Trophoblast cell (in vitro differentiated cells and primary cell): ENCODE measurements at regions not wholly inside any gene's neighbourhood (a gene's known extent, or its start where the extent isn't known, plus 50 kb on each side); places are given as distances from the start of the nearest gene placed in this dataset.
"Not testable (repeated sequence)": the region's sequence is repeated elsewhere in the genome, so short reads cannot be mapped to it uniquely, and the experiment has no call there.

ENCODE experiments used
- DNase-seq, 2 donors: peaks; one replicate each; pipeline ENCODE4 v3.0.0-alpha.2; 2016
- H2AFZ ChIP-seq: 2 replicates; pipeline ENCODE4 v1.6.1; 2013; ENCODE audit warnings: low read length, moderate library complexity, mild to moderate bottlenecking; ENCODE audit not compliant: insufficient read depth, poor library complexity
- H2AK5ac ChIP-seq: 2 replicates; pipeline ENCODE4 v1.6.1; 2013; ENCODE audit warnings: mild to moderate bottlenecking, low read length
- H2BK120ac ChIP-seq: 2 replicates; pipeline ENCODE4 v1.6.1; 2013; ENCODE audit warnings: low read length, mild to moderate bottlenecking, moderate library complexity; ENCODE audit not compliant: insufficient read depth, poor library complexity
- H2BK12ac ChIP-seq: 2 replicates; pipeline ENCODE4 v1.6.1; 2013; ENCODE audit warnings: mild to moderate bottlenecking, low read length, moderate library complexity
- H2BK5ac ChIP-seq: 2 replicates; pipeline ENCODE4 v1.6.1; 2013; ENCODE audit warnings: low read length, low read depth, moderate library complexity, mild to moderate bottlenecking; ENCODE audit not compliant: poor library complexity
- H3K14ac ChIP-seq: 2 replicates; pipeline ENCODE4 v1.6.1; 2013; ENCODE audit warnings: mild to moderate bottlenecking, low read length
- H3K18ac ChIP-seq: 2 replicates; pipeline ENCODE4 v1.6.1; 2013; ENCODE audit warnings: mild to moderate bottlenecking, low read length
- H3K23ac ChIP-seq: 2 replicates; pipeline ENCODE4 v1.6.1; 2013; ENCODE audit warnings: low read length
- H3K27ac ChIP-seq: 2 replicates; pipeline ENCODE4 v1.5.1; 2013; ENCODE audit warnings: low read depth, mild to moderate bottlenecking, inconsistent platforms, low read length, moderate library complexity
- H3K27me3 ChIP-seq: 2 replicates; pipeline ENCODE4 v1.6.1; 2013; ENCODE audit warnings: inconsistent platforms, mild to moderate bottlenecking, low read length, moderate library complexity; ENCODE audit not compliant: insufficient read depth
- H3K36me3 ChIP-seq, 2 experiments: 1 replicate in 1 of 2; 2 replicates in 1 of 2; pipeline ENCODE4 v1.6.1; 2013; ENCODE audit warnings: low read length in 2 of 2, mild to moderate bottlenecking in 2 of 2, moderate library complexity in 1 of 2; ENCODE audit not compliant: insufficient read depth in 2 of 2, control insufficient read depth in 1 of 2
- H3K4ac ChIP-seq: 2 replicates; pipeline ENCODE4 v1.6.1; 2013; ENCODE audit warnings: low read depth, mild to moderate bottlenecking, low read length, moderate library complexity
- H3K4me1 ChIP-seq, 2 experiments: 1 replicate in 1 of 2; 2 replicates in 1 of 2; pipeline ENCODE4 v1.6.1; 2013; ENCODE audit warnings: low read length in 2 of 2, mild to moderate bottlenecking in 2 of 2, moderate library complexity in 1 of 2; ENCODE audit not compliant: insufficient read depth in 2 of 2, control insufficient read depth in 1 of 2
- H3K4me2 ChIP-seq: 2 replicates; pipeline ENCODE4 v1.6.1; 2013; ENCODE audit warnings: inconsistent platforms, mild to moderate bottlenecking, low read length, moderate library complexity
- H3K4me3 ChIP-seq: 2 replicates; pipeline ENCODE4 v1.5.1; 2013; ENCODE audit warnings: mild to moderate bottlenecking, low read depth, low read length, inconsistent platforms
- H3K79me1 ChIP-seq: one replicate; pipeline ENCODE4 v1.6.1; 2013; ENCODE audit warnings: low read length
- H3K79me2 ChIP-seq: 2 replicates; pipeline ENCODE4 v1.6.1; 2013; ENCODE audit warnings: low read length, mild to moderate bottlenecking; ENCODE audit not compliant: control insufficient read depth, insufficient read depth, poor library complexity
- H3K9ac ChIP-seq: 2 replicates; pipeline ENCODE4 v1.6.1; 2013; ENCODE audit warnings: mild to moderate bottlenecking, low read length
- H3K9me3 ChIP-seq: 2 replicates; pipeline ENCODE4 v1.6.1; 2013; ENCODE audit warnings: low read depth, mild to moderate bottlenecking, control low read depth, inconsistent platforms, low read length; ENCODE audit not compliant: insufficient read depth
- H4K12ac ChIP-seq: 2 replicates; pipeline ENCODE4 v1.6.1; 2013; ENCODE audit warnings: low read depth, mild to moderate bottlenecking, low read length, moderate library complexity
- H4K8ac ChIP-seq: 2 replicates; pipeline ENCODE4 v1.6.1; 2013; ENCODE audit warnings: low read depth, mild to moderate bottlenecking, low read length, moderate library complexity
- H4K91ac ChIP-seq: one replicate; pipeline ENCODE4 v1.6.1; 2013; ENCODE audit warnings: low read depth, mild to moderate bottlenecking, low read length, moderate library complexity
- WGBS: extraction: QIAGEN DNeasy Blood & Tissue Kit; methylation state at CpG from one replicate; pipeline ENCODE4 v1.1.7; 2013; ENCODE audit warnings: missing lambda C conversion rate; ENCODE audit not compliant: insufficient read length, insufficient coverage; ENCODE audit errors: extremely low coverage; 5-methylcytosine and 5-hydroxymethylcytosine counted together

GRCh38 chr13:60837806-60838205, 440.8 kb downstream of the TDRD3 start:
- no peaks in the 10 kb centered on the region for H3K27me3 ChIP-seq

GRCh38 chr13:60836821-60837220, 439.8 kb downstream of the TDRD3 start:
- H2AK5ac ChIP-seq = no peak overlapping the region
- H2AFZ ChIP-seq = no peak overlapping the region
- H2BK120ac ChIP-seq = no peak overlapping the region
- no peak overlapping the region for H3K14ac ChIP-seq
- no peak for DNase-seq
- no peak overlapping the region for H3K4ac ChIP-seq
- H4K8ac ChIP-seq = no peak overlapping the region
- H3K9me3 ChIP-seq = peaks cover 4% of the 10 kb centered on the region
- no peak overlapping the region for H2BK12ac ChIP-seq
- H3K23ac ChIP-seq = no peak overlapping the region
- H2BK5ac ChIP-seq = no peak overlapping the region
- no peaks in the 10 kb centered on the region for H3K79me2 ChIP-seq
- no peak overlapping the region for H4K12ac ChIP-seq
- no peak overlapping the region for H3K27ac ChIP-seq
- H3K27me3 ChIP-seq = no peaks in the 10 kb centered on the region
- no peak overlapping the region for H3K4me3 ChIP-seq
- no CpG with 5 or more reads among the region's 4 CpGs for WGBS
- no peaks in the 10 kb centered on the region for H3K79me1 ChIP-seq
- H3K36me3 ChIP-seq = no peaks in the 10 kb centered on the region
- no peak overlapping the region for H3K9ac ChIP-seq
- no peak overlapping the region for H4K91ac ChIP-seq
- H3K4me2 ChIP-seq = no peak overlapping the region
- no peaks in the 10 kb centered on the region for H3K4me1 ChIP-seq
- no peak overlapping the region for H3K18ac ChIP-seq

More at GRCh38 chr13:60837806-60838205, 440.8 kb downstream of the TDRD3 start:
- Histone ChIP-seq H3K4ac (no peak overlapping the region), H3K79me1 (no peaks in the 10 kb centered on the region), H3K27ac (no peak overlapping the region), H2BK120ac (no peak overlapping the region), H2AFZ (no peak overlapping the region), H3K4me3 (no peak overlapping the region), H4K12ac (no peak overlapping the region), H4K91ac (no peak overlapping the region), H3K18ac (no peak overlapping the region), H3K36me3 (no peaks in the 10 kb centered on the region), H2AK5ac (no peak overlapping the region), H3K79me2 (no peaks in the 10 kb centered on the region), H3K4me2 (no peak overlapping the region), H3K14ac (no peak overlapping the region), H3K4me1 (no peaks in the 10 kb centered on the region), H4K8ac (no peak overlapping the region), H2BK5ac (no peak overlapping the region), H3K9ac (no peak overlapping the region), H2BK12ac (no peak overlapping the region), H3K9me3 (peaks cover 2% of the 10 kb centered on the region), H3K23ac (no peak overlapping the region)
- no peak for DNase-seq
- WGBS = no CpG with 5 or more reads among the region's 1 CpG

- no peak overlapping the region for H3K9ac ChIP-seq
- no peak overlapping the region for H3K27ac ChIP-seq
- no peaks in the 10 kb centered on the region for H3K36me3 ChIP-seq
- H4K91ac ChIP-seq = no peak overlapping the region
- no peaks in the 10 kb centered on the region for H3K79me1 ChIP-seq
- H4K12ac ChIP-seq = no peak overlapping the region
- H3K4ac ChIP-seq = no peak overlapping the region
- H3K18ac ChIP-seq = no peak overlapping the region
- WGBS = no CpG with 5 or more reads among the region's 1 CpG
- H2AK5ac ChIP-seq = no peak overlapping the region
- no peak overlapping the region for H3K4me3 ChIP-seq
- H3K27me3 ChIP-seq = no peaks in the 10 kb centered on the region
- H3K9me3 ChIP-seq = no peaks in the 10 kb centered on the region
- no peak overlapping the region for H2BK5ac ChIP-seq
- H3K4me1 ChIP-seq = no peaks in the 10 kb centered on the region
- H4K8ac ChIP-seq = no peak overlapping the region
- no peak overlapping the region for H3K14ac ChIP-seq
- H2BK120ac ChIP-seq = no peak overlapping the region
- H3K4me2 ChIP-seq = no peak overlapping the region
- DNase-seq = no peak
- no peak overlapping the region for H2AFZ ChIP-seq
- no peak overlapping the region for H3K23ac ChIP-seq
- H3K79me2 ChIP-seq = no peaks in the 10 kb centered on the region
- no peak overlapping the region for H2BK12ac ChIP-seq
These were observed 414.6 kb downstream of the TDRD3 start for GRCh38 chr13:60811581-60811980.

DNA sequence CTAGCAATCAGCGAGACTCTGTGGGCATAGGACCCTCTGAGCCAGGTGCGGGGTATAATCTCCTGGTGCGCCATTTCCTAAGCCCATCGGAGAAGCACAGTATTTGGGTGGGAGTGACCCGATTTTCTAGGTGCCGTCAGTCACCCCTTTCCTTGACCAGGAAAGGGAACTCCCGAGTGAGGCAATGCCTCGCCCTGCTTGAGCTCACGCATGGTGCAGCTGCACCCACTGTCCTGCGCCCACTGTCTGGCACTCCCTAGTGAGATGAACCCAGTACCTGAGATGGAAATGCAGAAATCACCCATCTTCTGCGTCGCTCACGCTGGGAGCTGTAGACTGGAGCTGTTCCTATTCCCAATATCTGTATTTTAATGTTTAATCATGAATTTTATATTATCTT, 408.6 kb downstream of the TDRD3 start:
- H3K23ac ChIP-seq, H2BK12ac ChIP-seq, H3K4me2 ChIP-seq, H3K36me3 ChIP-seq, H3K9ac ChIP-seq, H4K12ac ChIP-seq, H3K27me3 ChIP-seq, H3K27ac ChIP-seq, H2BK5ac ChIP-seq, H2AFZ ChIP-seq, H3K4me3 ChIP-seq, DNase-seq, H2BK120ac ChIP-seq, H3K18ac ChIP-seq, H3K14ac ChIP-seq, H3K4ac ChIP-seq, H3K4me1 ChIP-seq, H4K91ac ChIP-seq, H2AK5ac ChIP-seq, H3K79me1 ChIP-seq, H3K79me2 ChIP-seq, H3K9me3 ChIP-seq, H4K8ac ChIP-seq: not testable (repeated sequence)
- no CpG with 5 or more reads among the region's 13 CpGs for WGBS
